Transverse colon (tissue), 4 donors: ENCODE measurements at regions not wholly inside any gene's neighbourhood (a gene's known extent, or its start where the extent isn't known, plus 50 kb on each side); places are given as distances from the start of the nearest gene placed in this dataset.

Experiments
- CTCF ChIP-seq, 5 experiments: fragments of 200-600 bp in 3 of 5; fragments of 450-650 bp in 2 of 5; sonication (generic) in 3 of 5; IDR thresholded peaks; 1 replicate in 2 of 5; 2 replicates in 3 of 5; pipeline ENCODE4 v1.5.1; 2016 to 2017; ENCODE audit warnings: antibody characterized with exemption in 5 of 5, inconsistent platforms in 3 of 5, mild to moderate bottlenecking in 2 of 5, moderate library complexity in 1 of 5
- EP300 ChIP-seq: sonication (generic); formaldehyde crosslinking; IDR thresholded peaks from one replicate; pipeline ENCODE4 v1.6.1; 2017; ENCODE audit warnings: antibody characterized with exemption, low read depth
- POLR2AphosphoS5 ChIP-seq, 3 donors: sonication (generic); formaldehyde crosslinking; IDR thresholded peaks; one replicate each; pipeline ENCODE4 v1.6.1; 2016; ENCODE audit warnings: antibody characterized with exemption in 3 of 3

GRCh38 chr14:101062601-101063000, 159.1 kb upstream of the RTL1 start:
- TF ChIP-seq CTCF (IDR thresholded peaks at IDR 0.05) (no peak), EP300 (no peak), POLR2AphosphoS5 (IDR thresholded peaks at IDR 0.05) (no peak)
